ENCODE measurements at regions not wholly inside any gene's neighbourhood (a gene's known extent, or its start where the extent isn't known, plus 50 kb on each side); places are given as distances from the start of the nearest gene placed in this dataset.

DNA sequence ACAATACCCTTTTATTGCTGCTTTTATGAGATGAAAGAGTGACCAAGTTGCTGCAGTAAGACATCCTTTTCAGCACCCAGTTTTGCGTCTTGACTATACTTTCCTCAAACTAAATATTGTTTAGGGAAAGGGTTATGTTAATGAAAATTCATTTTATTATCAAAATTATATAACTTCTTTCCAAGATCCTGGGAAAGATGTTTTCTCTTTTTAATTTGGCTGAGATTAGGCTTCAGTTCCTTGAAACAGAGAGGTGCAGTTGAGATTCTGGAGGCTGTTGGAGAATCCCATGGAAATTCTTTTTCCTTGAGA is 91.6 kb upstream of the KCNA3 start:
- TF ChIP-seq, protein P1, sequence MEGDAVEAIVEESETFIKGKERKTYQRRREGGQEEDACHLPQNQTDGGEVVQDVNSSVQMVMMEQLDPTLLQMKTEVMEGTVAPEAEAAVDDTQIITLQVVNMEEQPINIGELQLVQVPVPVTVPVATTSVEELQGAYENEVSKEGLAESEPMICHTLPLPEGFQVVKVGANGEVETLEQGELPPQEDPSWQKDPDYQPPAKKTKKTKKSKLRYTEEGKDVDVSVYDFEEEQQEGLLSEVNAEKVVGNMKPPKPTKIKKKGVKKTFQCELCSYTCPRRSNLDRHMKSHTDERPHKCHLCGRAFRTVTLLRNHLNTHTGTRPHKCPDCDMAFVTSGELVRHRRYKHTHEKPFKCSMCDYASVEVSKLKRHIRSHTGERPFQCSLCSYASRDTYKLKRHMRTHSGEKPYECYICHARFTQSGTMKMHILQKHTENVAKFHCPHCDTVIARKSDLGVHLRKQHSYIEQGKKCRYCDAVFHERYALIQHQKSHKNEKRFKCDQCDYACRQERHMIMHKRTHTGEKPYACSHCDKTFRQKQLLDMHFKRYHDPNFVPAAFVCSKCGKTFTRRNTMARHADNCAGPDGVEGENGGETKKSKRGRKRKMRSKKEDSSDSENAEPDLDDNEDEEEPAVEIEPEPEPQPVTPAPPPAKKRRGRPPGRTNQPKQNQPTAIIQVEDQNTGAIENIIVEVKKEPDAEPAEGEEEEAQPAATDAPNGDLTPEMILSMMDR (IDR thresholded peaks at IDR 0.05; ENCODE audit: low read depth, low read length) = no peak
- TF ChIP-seq EZH2phosphoT487 (IDR thresholded peaks at IDR 0.05; ENCODE audit: low read depth) = no peak

Data from OCI-LY3 (cell line).